GM12878 (cell line): ENCODE measurements at regions not wholly inside any gene's neighbourhood (a gene's known extent, or its start where the extent isn't known, plus 50 kb on each side); places are given as distances from the start of the nearest gene placed in this dataset.

ENCODE experiments used
- CEBPZ ChIP-seq: fragments of 150-350 bp; IDR thresholded peaks from 2 replicates; pipeline ENCODE4 v1.6.1; 2016; ENCODE audit warnings: low read depth, low read length
- CHD2 ChIP-seq: IDR thresholded peaks from 2 replicates; pipeline ENCODE4 v1.6.1; 2011; ENCODE audit warnings: low read depth, low read length, improper control_type of control experiment, borderline replicate concordance
- GABPA ChIP-seq: IDR thresholded peaks from 2 replicates; pipeline ENCODE4 v1.6.1; 2014; ENCODE audit warnings: antibody characterized with exemption, low read depth, mild to moderate bottlenecking, inconsistent platforms
- MXI1 ChIP-seq: fragments of 150-350 bp; IDR thresholded peaks from 2 replicates; pipeline ENCODE4 v1.6.1; 2011; ENCODE audit warnings: low read depth, mild to moderate bottlenecking, inconsistent platforms, low read length, improper control_type of control experiment
- PML ChIP-seq: IDR thresholded peaks from 2 replicates; pipeline ENCODE4 v1.6.1; 2012; ENCODE audit warnings: low read length, inconsistent platforms
- POLR2A ChIP-seq: IDR thresholded peaks from 2 replicates; pipeline ENCODE4 v1.6.1; 2011; ENCODE audit warnings: low read depth, mild to moderate bottlenecking, low read length
- POLR2AphosphoS5 ChIP-seq: IDR thresholded peaks from 2 replicates; pipeline ENCODE4 v1.6.1; 2011; ENCODE audit warnings: mild to moderate bottlenecking, low read length, inconsistent platforms
- REST ChIP-seq: IDR thresholded peaks from 2 replicates; pipeline ENCODE4 v1.6.1; 2012; ENCODE audit warnings: mild to moderate bottlenecking, low read depth, low read length
- SMARCA5 ChIP-seq: fragments of 450-650 bp; IDR thresholded peaks from 2 replicates; pipeline ENCODE4 v1.6.1; 2017; ENCODE audit warnings: mild to moderate bottlenecking
- YY1 ChIP-seq: IDR thresholded peaks from 2 replicates; pipeline ENCODE4 v1.6.1; 2011; ENCODE audit warnings: low read depth, mild to moderate bottlenecking, low read length
- TF ChIP-seq, protein P1 (sequence below), 3 experiments: IDR thresholded peaks in 2 of 3; conservative IDR thresholded peaks in 1 of 3; 2 replicates each; pipeline ENCODE4 v1.5.1; 2011; ENCODE audit warnings: low read depth in 3 of 3, low read length in 3 of 3, mild to moderate bottlenecking in 3 of 3, control low read depth in 2 of 3, moderate library complexity in 2 of 3, inconsistent platforms in 1 of 3, mixed read lengths in 1 of 3; ENCODE audit not compliant: control insufficient read depth in 2 of 3, insufficient read depth in 1 of 3; ENCODE audit errors: extremely low read depth in 1 of 3
- TF ChIP-seq, protein P2 (sequence below): IDR thresholded peaks from 2 replicates; pipeline ENCODE4 v1.6.1; 2012; ENCODE audit warnings: improper control_type of control experiment, low read depth, low read length; ENCODE audit not compliant: insufficient replicate concordance
- TF ChIP-seq, protein P3 (sequence below): IDR thresholded peaks from 2 replicates; pipeline ENCODE4 v1.6.1; 2012; ENCODE audit warnings: low read length, inconsistent platforms

DNA sequence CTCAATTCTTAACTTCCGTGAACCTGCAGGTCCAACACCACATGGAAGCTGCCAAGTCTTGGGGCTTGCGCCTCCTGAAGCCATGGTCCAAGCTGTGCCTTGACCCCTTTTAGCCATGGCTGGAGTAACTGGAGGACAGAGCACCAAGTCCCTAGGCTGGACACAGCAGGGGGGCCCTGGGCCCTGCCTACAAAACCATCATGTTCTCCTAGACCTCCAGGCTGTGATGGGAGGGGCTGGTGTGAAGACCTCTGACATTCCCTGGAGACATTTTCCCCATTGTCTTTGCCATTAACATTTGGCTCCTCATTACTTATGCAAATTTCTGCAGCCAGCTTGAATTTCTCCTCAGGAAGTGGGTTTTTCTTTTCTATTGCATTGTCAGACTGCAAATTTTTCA is 570.1 kb downstream of the FSCB start:
- no peak for TF ChIP-seq PML
- TF ChIP-seq, protein P1, sequence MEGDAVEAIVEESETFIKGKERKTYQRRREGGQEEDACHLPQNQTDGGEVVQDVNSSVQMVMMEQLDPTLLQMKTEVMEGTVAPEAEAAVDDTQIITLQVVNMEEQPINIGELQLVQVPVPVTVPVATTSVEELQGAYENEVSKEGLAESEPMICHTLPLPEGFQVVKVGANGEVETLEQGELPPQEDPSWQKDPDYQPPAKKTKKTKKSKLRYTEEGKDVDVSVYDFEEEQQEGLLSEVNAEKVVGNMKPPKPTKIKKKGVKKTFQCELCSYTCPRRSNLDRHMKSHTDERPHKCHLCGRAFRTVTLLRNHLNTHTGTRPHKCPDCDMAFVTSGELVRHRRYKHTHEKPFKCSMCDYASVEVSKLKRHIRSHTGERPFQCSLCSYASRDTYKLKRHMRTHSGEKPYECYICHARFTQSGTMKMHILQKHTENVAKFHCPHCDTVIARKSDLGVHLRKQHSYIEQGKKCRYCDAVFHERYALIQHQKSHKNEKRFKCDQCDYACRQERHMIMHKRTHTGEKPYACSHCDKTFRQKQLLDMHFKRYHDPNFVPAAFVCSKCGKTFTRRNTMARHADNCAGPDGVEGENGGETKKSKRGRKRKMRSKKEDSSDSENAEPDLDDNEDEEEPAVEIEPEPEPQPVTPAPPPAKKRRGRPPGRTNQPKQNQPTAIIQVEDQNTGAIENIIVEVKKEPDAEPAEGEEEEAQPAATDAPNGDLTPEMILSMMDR (IDR thresholded peaks at IDR 0.05 in 2 of 3, conservative IDR thresholded peaks at IDR 0.05 in 1 of 3; ENCODE audit: control insufficient read depth in 2 of 3, extremely low read depth in 1 of 3, insufficient read depth in 1 of 3, low read depth in 3 of 3, low read length in 3 of 3): no peak
- no peak for TF ChIP-seq GABPA
- TF ChIP-seq, protein P2, sequence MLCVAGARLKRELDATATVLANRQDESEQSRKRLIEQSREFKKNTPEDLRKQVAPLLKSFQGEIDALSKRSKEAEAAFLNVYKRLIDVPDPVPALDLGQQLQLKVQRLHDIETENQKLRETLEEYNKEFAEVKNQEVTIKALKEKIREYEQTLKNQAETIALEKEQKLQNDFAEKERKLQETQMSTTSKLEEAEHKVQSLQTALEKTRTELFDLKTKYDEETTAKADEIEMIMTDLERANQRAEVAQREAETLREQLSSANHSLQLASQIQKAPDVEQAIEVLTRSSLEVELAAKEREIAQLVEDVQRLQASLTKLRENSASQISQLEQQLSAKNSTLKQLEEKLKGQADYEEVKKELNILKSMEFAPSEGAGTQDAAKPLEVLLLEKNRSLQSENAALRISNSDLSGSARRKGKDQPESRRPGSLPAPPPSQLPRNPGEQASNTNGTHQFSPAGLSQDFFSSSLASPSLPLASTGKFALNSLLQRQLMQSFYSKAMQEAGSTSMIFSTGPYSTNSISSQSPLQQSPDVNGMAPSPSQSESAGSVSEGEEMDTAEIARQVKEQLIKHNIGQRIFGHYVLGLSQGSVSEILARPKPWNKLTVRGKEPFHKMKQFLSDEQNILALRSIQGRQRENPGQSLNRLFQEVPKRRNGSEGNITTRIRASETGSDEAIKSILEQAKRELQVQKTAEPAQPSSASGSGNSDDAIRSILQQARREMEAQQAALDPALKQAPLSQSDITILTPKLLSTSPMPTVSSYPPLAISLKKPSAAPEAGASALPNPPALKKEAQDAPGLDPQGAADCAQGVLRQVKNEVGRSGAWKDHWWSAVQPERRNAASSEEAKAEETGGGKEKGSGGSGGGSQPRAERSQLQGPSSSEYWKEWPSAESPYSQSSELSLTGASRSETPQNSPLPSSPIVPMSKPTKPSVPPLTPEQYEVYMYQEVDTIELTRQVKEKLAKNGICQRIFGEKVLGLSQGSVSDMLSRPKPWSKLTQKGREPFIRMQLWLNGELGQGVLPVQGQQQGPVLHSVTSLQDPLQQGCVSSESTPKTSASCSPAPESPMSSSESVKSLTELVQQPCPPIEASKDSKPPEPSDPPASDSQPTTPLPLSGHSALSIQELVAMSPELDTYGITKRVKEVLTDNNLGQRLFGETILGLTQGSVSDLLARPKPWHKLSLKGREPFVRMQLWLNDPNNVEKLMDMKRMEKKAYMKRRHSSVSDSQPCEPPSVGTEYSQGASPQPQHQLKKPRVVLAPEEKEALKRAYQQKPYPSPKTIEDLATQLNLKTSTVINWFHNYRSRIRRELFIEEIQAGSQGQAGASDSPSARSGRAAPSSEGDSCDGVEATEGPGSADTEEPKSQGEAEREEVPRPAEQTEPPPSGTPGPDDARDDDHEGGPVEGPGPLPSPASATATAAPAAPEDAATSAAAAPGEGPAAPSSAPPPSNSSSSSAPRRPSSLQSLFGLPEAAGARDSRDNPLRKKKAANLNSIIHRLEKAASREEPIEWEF: no peak
- TF ChIP-seq YY1: no peak
- no peak for TF ChIP-seq SMARCA5
- TF ChIP-seq CHD2: no peak
- no peak for TF ChIP-seq MXI1
- no peak for TF ChIP-seq CEBPZ
- no peak for TF ChIP-seq POLR2A
- TF ChIP-seq REST: no peak
- TF ChIP-seq, protein P3, sequence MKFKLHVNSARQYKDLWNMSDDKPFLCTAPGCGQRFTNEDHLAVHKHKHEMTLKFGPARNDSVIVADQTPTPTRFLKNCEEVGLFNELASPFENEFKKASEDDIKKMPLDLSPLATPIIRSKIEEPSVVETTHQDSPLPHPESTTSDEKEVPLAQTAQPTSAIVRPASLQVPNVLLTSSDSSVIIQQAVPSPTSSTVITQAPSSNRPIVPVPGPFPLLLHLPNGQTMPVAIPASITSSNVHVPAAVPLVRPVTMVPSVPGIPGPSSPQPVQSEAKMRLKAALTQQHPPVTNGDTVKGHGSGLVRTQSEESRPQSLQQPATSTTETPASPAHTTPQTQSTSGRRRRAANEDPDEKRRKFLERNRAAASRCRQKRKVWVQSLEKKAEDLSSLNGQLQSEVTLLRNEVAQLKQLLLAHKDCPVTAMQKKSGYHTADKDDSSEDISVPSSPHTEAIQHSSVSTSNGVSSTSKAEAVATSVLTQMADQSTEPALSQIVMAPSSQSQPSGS: no peak
- no peak for TF ChIP-seq POLR2AphosphoS5
